GM23248 (cell line): ENCODE measurements at regions not wholly inside any gene's neighbourhood (a gene's known extent, or its start where the extent isn't known, plus 50 kb on each side); places are given as distances from the start of the nearest gene placed in this dataset.

Experiments used
- DNase-seq: peaks from one replicate; pipeline ENCODE4 v3.0.0-alpha.2; 2015
- H2AFZ ChIP-seq: fragments of 200-600 bp; sonication (generic); 2 replicates; pipeline ENCODE4 v1.6.1; 2016; ENCODE audit warnings: antibody characterized with exemption
- H3F3A ChIP-seq: fragments of 200-600 bp; sonication (generic); 2 replicates; pipeline ENCODE4 v1.6.1; 2016; ENCODE audit warnings: mild to moderate bottlenecking, antibody characterized with exemption, mixed run types; ENCODE audit not compliant: insufficient read depth
- H3K27ac ChIP-seq: fragments of 200-600 bp; sonication (generic); 2 replicates; pipeline ENCODE4 v1.5.1; 2016; ENCODE audit warnings: mild to moderate bottlenecking
- H3K27me3 ChIP-seq: fragments of 200-600 bp; sonication (generic); replicated peaks from 2 replicates; pipeline ENCODE4 v1.6.1; 2016; ENCODE audit warnings: mild to moderate bottlenecking; ENCODE audit not compliant: insufficient read depth
- H3K36me3 ChIP-seq: fragments of 200-600 bp; sonication (generic); 2 replicates; pipeline ENCODE4 v1.6.1; 2016; ENCODE audit warnings: low read depth, mild to moderate bottlenecking
- H3K4me1 ChIP-seq: fragments of 200-600 bp; sonication (generic); 2 replicates; pipeline ENCODE4 v1.6.1; 2016; ENCODE audit warnings: mild to moderate bottlenecking; ENCODE audit not compliant: insufficient read depth
- H3K4me2 ChIP-seq: fragments of 200-600 bp; sonication (generic); one replicate; pipeline ENCODE4 v1.6.1; 2016; ENCODE audit warnings: mild to moderate bottlenecking; ENCODE audit not compliant: unreplicated experiment
- H3K4me3 ChIP-seq: fragments of 200-600 bp; sonication (generic); 2 replicates; pipeline ENCODE4 v1.5.1; 2016; ENCODE audit warnings: mild to moderate bottlenecking
- H3K79me2 ChIP-seq: fragments of 200-600 bp; sonication (generic); 2 replicates; pipeline ENCODE4 v1.6.1; 2016; ENCODE audit warnings: mild to moderate bottlenecking; ENCODE audit not compliant: insufficient read depth
- H3K9ac ChIP-seq: fragments of 200-600 bp; sonication (generic); 2 replicates; pipeline ENCODE4 v1.6.1; 2016; ENCODE audit warnings: mild to moderate bottlenecking
- H3K9me2 ChIP-seq: fragments of 200-600 bp; sonication (generic); 2 replicates; pipeline ENCODE4 v1.6.1; 2016; ENCODE audit warnings: mixed run types, mild to moderate bottlenecking, moderate library complexity; ENCODE audit not compliant: insufficient read depth
- H3K9me3 ChIP-seq: fragments of 200-600 bp; sonication (generic); one replicate; pipeline ENCODE4 v1.6.1; 2017; ENCODE audit warnings: low read depth
- H4K20me1 ChIP-seq: fragments of 200-600 bp; sonication (generic); 2 replicates; pipeline ENCODE4 v1.6.0; 2016; ENCODE audit not compliant: insufficient read depth
- EZH2 ChIP-seq: fragments of 200-600 bp; sonication (generic); IDR thresholded peaks from 2 replicates; pipeline ENCODE4 v1.6.1; 2018; ENCODE audit warnings: antibody characterized with exemption, mild to moderate bottlenecking; ENCODE audit not compliant: insufficient read depth, poor library complexity, severe bottlenecking
- EZH2phosphoT487 ChIP-seq: fragments of 200-600 bp; sonication (generic); IDR thresholded peaks from 2 replicates; pipeline ENCODE4 v1.6.1; 2018; ENCODE audit warnings: antibody characterized with exemption, moderate library complexity, mild to moderate bottlenecking, low read depth; ENCODE audit not compliant: insufficient read depth
- WGBS, 2 experiments: methylation state at CpG; one replicate each; pipeline ENCODE4 v1.1.6; 2015 to 2017; ENCODE audit warnings: low lambda C conversion rate in 2 of 2, low coverage in 1 of 2; ENCODE audit errors: missing lambda C conversion rate in 2 of 2; 5-methylcytosine and 5-hydroxymethylcytosine counted together
- in situ Hi-C: fragments of 300-500 bp; cut with MboI; formaldehyde crosslinking; loops from 2 replicates; pipeline ENCODE4 v1.15.0; 2020

DNA sequence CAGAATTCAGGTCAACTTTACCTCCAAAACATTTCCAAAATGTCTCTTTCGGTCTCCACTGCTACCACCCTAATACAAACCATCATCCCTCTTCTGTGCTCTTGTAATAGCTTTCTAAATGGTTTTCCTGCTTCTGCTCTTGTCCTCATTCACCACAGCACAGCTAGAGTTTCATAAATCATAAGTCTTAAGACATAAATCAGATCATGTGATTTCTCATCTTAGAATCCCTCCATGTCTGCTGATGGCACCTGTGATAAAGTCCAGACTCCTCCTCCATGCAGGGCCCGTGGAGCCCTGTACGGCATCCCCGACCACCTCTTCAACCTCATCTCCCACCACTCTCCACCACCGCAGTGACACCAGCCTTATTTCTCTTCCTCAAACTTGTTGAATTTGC lies 212.3 kb upstream of the MKLN1 start:
- H3K9me3 ChIP-seq = no peaks in the 10 kb centered on the region
- no peak overlapping the region for H3K4me3 ChIP-seq
- H2AFZ ChIP-seq = no peak overlapping the region
- peaks cover 7% of the 10 kb centered on the region for H3K4me1 ChIP-seq
- DNase-seq = no peak
- peaks cover 37% of the 10 kb centered on the region for H3K79me2 ChIP-seq
- TF ChIP-seq EZH2phosphoT487 (no peak), EZH2 (no peak)
- H3K27me3 ChIP-seq = no peaks in the 10 kb centered on the region
- H3F3A ChIP-seq = peaks cover 11% of the 10 kb centered on the region
- H3K4me2 ChIP-seq = no peak overlapping the region
- H3K9ac ChIP-seq = no peak overlapping the region
- H3K9me2 ChIP-seq = no peaks in the 10 kb centered on the region
- 62 to 63% methylated on average over 5 of the region's 5 CpGs for WGBS, 2 experiments
- in situ Hi-C loops = no loop called here
- H3K27ac ChIP-seq = no peak overlapping the region
- H3K36me3 ChIP-seq = no peaks in the 10 kb centered on the region
- no peaks in the 10 kb centered on the region for H4K20me1 ChIP-seq

GRCh38 chr7:131117439-131117838 lies 210.2 kb upstream of the MKLN1 start:
- H3K36me3 ChIP-seq = no peaks in the 10 kb centered on the region
- no peak for DNase-seq
- no peaks in the 10 kb centered on the region for H4K20me1 ChIP-seq
- no peaks in the 10 kb centered on the region for H3K27me3 ChIP-seq
- H3K9ac ChIP-seq = no peak overlapping the region
- no peak overlapping the region for H3K27ac ChIP-seq
- 95 to 96% methylated on average over 1 of the region's 1 CpG for WGBS, 2 experiments
- no peaks in the 10 kb centered on the region for H3K9me2 ChIP-seq
- H3K4me2 ChIP-seq = no peak overlapping the region
- TF ChIP-seq EZH2 = no peak
- TF ChIP-seq EZH2phosphoT487 = no peak
- in situ Hi-C loops = no loop called here
- peaks cover 16% of the 10 kb centered on the region for H3K79me2 ChIP-seq
- H3K4me3 ChIP-seq = no peak overlapping the region
- no peaks in the 10 kb centered on the region for H3K9me3 ChIP-seq
- no peaks in the 10 kb centered on the region for H3F3A ChIP-seq
- no peaks in the 10 kb centered on the region for H3K4me1 ChIP-seq
- H2AFZ ChIP-seq = no peak overlapping the region

DNA sequence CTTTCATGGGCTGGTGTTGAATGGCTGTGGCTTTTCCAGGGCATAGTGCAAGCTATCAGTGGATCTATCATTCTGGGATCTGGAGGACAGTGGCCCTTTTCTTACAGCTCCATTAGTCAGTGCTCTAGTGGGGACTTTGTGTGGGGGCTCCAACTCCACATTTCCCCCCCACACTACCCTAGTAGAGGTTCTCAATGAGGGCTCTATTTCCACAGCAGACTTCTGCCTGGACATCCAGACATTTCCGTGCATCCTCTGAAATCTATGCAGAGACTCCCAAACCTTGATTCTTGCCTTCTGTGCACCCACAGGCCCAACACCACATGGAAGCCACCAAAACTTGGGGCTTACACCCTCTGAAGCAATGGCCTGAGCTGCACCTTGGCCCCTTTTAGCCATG lies 208.3 kb upstream of the MKLN1 start:
- H3K9me3 ChIP-seq = no peaks in the 10 kb centered on the region

DNA sequence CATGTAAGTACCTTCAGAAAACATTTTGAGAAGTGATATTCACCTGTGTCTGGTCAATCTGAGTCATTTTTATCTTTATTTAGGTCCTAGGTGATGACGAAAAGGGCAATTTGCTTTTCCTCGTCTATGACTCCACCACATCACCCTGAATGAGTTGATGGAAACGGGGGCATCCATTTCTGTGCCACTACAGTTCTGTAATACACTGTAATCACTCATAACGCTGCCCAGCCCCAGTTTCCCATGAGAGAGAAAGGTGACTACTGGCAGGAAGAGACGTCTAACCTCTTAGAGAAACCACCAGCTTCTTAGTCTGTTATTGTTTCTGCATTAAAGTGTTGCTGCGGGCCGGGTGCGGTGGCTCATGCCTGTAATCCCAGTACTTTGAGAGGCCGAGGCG lies 205.3 kb upstream of the MKLN1 start:
- 86 to 88% methylated on average over 10 of the region's 10 CpGs for WGBS, 2 experiments
- Histone ChIP-seq H4K20me1 (no peaks in the 10 kb centered on the region), H2AFZ (no peak overlapping the region), H3K4me3 (no peak overlapping the region), H3K27ac (no peak overlapping the region), H3F3A (no peaks in the 10 kb centered on the region), H3K79me2 (no peaks in the 10 kb centered on the region), H3K4me2 (no peak overlapping the region), H3K9me3 (no peaks in the 10 kb centered on the region), H3K27me3 (no peaks in the 10 kb centered on the region), H3K36me3 (no peaks in the 10 kb centered on the region), H3K4me1 (no peaks in the 10 kb centered on the region), H3K9ac (no peak overlapping the region), H3K9me2 (no peaks in the 10 kb centered on the region)
- DNase-seq = no peak
- TF ChIP-seq EZH2phosphoT487 = no peak
- TF ChIP-seq EZH2 = no peak
- in situ Hi-C loops = no loop called here

More for the DNA sequence above, 208.3 kb upstream of the MKLN1 start:
- DNase-seq = no peak
- Histone ChIP-seq H3F3A (no peaks in the 10 kb centered on the region), H3K4me3 (no peak overlapping the region), H3K4me2 (no peak overlapping the region), H3K4me1 (no peaks in the 10 kb centered on the region), H3K27me3 (no peaks in the 10 kb centered on the region), H4K20me1 (no peaks in the 10 kb centered on the region), H3K79me2 (0 out of 2 replicates have a peak, but pooled peaks cover 5% of the 10 kb centered on the region), H3K9ac (no peak overlapping the region), H3K27ac (no peak overlapping the region), H2AFZ (no peak overlapping the region), H3K9me2 (no peaks in the 10 kb centered on the region), H3K36me3 (no peaks in the 10 kb centered on the region)
- TF ChIP-seq EZH2phosphoT487 = no peak
- TF ChIP-seq EZH2 = no peak
- in situ Hi-C loops = no loop called here
- WGBS, 2 experiments = 100% methylated on average over 1 of the region's 1 CpG
